ENCODE measurements at regions not wholly inside any gene's neighbourhood (a gene's known extent, or its start where the extent isn't known, plus 50 kb on each side); places are given as distances from the start of the nearest gene placed in this dataset.

GRCh38 chr14:104494483-104494882 is 85.1 kb upstream of the C14orf180 start:
- no peak for DNase-seq
- no peaks in the 10 kb centered on the region for H3K9me3 ChIP-seq (ENCODE audit: insufficient read depth, low read depth)
- no peak overlapping the region for H2AFZ ChIP-seq
- ChIA-PET POLR2A (ENCODE audit: unreplicated experiment) (no interaction called here), CTCF (interaction anchor here (0.7 kb wide), 1 partner anchor 594 kb away, joined by 3 read pairs; no protein-coding TSS in a partner anchor)
- no peaks in the 10 kb centered on the region for H3F3A ChIP-seq (ENCODE audit: insufficient read depth, low read depth)
- no peaks in the 10 kb centered on the region for H3K9me2 ChIP-seq (ENCODE audit: insufficient read depth)
- H3K4me3 ChIP-seq, result no peak overlapping the region
- no peak for TF ChIP-seq CTCF (conservative IDR thresholded peaks at IDR 0.05)
- no peak for TF ChIP-seq EZH2 (IDR thresholded peaks at IDR 0.05; ENCODE audit: low read depth)
- no peak overlapping the region for H3K27ac ChIP-seq
- no peaks in the 10 kb centered on the region for H3K4me1 ChIP-seq (replicated peaks; ENCODE audit: insufficient read depth)
- H3K79me2 ChIP-seq (ENCODE audit: low read depth), result no peaks in the 10 kb centered on the region
- no peaks in the 10 kb centered on the region for H3K36me3 ChIP-seq (ENCODE audit: low read depth)
- BruUV-seq (replicated peaks), result no TSS peak
- H3K4me2 ChIP-seq, result no peak overlapping the region
- peaks cover 4% of the 10 kb centered on the region for H4K20me1 ChIP-seq (ENCODE audit: insufficient read depth)
- peaks cover 65% of the 10 kb centered on the region for H3K27me3 ChIP-seq (ENCODE audit: insufficient read depth, low read depth)
- intact Hi-C loops (cut with micrococcal nuclease; ENCODE audit: unreplicated experiment), result no loop called here

GRCh38 chr14:104496095-104496494 is 83.5 kb upstream of the C14orf180 start:
- no peaks in the 10 kb centered on the region for H3K4me1 ChIP-seq (replicated peaks; ENCODE audit: insufficient read depth)
- no peaks in the 10 kb centered on the region for H3F3A ChIP-seq (ENCODE audit: insufficient read depth, low read depth)
- DNase-seq, result no peak
- no peak overlapping the region for H3K4me2 ChIP-seq
- H4K20me1 ChIP-seq (ENCODE audit: insufficient read depth), result peaks cover 4% of the 10 kb centered on the region
- H3K79me2 ChIP-seq (ENCODE audit: low read depth), result no peaks in the 10 kb centered on the region
- ChIA-PET POLR2A (ENCODE audit: unreplicated experiment) (no interaction called here), CTCF (no interaction called here)
- H3K4me3 ChIP-seq, result no peak overlapping the region
- no peaks in the 10 kb centered on the region for H3K9me3 ChIP-seq (ENCODE audit: insufficient read depth, low read depth)
- H3K36me3 ChIP-seq (ENCODE audit: low read depth), result no peaks in the 10 kb centered on the region
- BruUV-seq (replicated peaks), result no TSS peak
- H2AFZ ChIP-seq, result no peak overlapping the region
- H3K27ac ChIP-seq, result no peak overlapping the region
- intact Hi-C loops (cut with micrococcal nuclease; ENCODE audit: unreplicated experiment), result no loop called here
- TF ChIP-seq EZH2 (IDR thresholded peaks at IDR 0.05; ENCODE audit: low read depth) (no peak), CTCF (conservative IDR thresholded peaks at IDR 0.05) (no peak)
- H3K27me3 ChIP-seq (ENCODE audit: insufficient read depth, low read depth), result peaks cover 71% of the 10 kb centered on the region
- no peaks in the 10 kb centered on the region for H3K9me2 ChIP-seq (ENCODE audit: insufficient read depth)

GRCh38 chr14:104499784-104500760 is 79.5 kb upstream of the C14orf180 start:
- POLR2A ChIA-PET (ENCODE audit: unreplicated experiment), result interaction anchor here (0.6 kb wide), 1 partner anchor 15 kb away, joined by 7 read pairs; no protein-coding TSS in a partner anchor
- BruUV-seq (replicated peaks), result no TSS peak
- intact Hi-C loops (cut with micrococcal nuclease; ENCODE audit: unreplicated experiment), result no loop called here
- no peaks in the 10 kb centered on the region for H4K20me1 ChIP-seq (ENCODE audit: insufficient read depth)
- no peak overlapping the region for H3K4me2 ChIP-seq
- H2AFZ ChIP-seq, result no peak overlapping the region
- TF ChIP-seq CTCF (conservative IDR thresholded peaks at IDR 0.05) (no peak), EZH2 (IDR thresholded peaks at IDR 0.05; ENCODE audit: low read depth) (no peak)
- no peaks in the 10 kb centered on the region for H3K36me3 ChIP-seq (ENCODE audit: low read depth)
- CTCF ChIA-PET, result no interaction called here
- no peaks in the 10 kb centered on the region for H3K9me2 ChIP-seq (ENCODE audit: insufficient read depth)
- no peak for DNase-seq
- H3K9me3 ChIP-seq (ENCODE audit: insufficient read depth, low read depth), result no peaks in the 10 kb centered on the region
- H3K4me1 ChIP-seq (replicated peaks; ENCODE audit: insufficient read depth), result no peaks in the 10 kb centered on the region
- peaks cover 89% of the 10 kb centered on the region for H3K27me3 ChIP-seq (ENCODE audit: insufficient read depth, low read depth)
- no peak overlapping the region for H3K4me3 ChIP-seq
- no peaks in the 10 kb centered on the region for H3K79me2 ChIP-seq (ENCODE audit: low read depth)
- no peak overlapping the region for H3K27ac ChIP-seq
- H3F3A ChIP-seq (ENCODE audit: insufficient read depth, low read depth), result no peaks in the 10 kb centered on the region
